ENCODE measurements at regions not wholly inside any gene's neighbourhood (a gene's known extent, or its start where the extent isn't known, plus 50 kb on each side); places are given as distances from the start of the nearest gene placed in this dataset.

GRCh38 chr13:34731486-34731885, 210.6 kb upstream of the NBEA start:
- no peaks in the 10 kb centered on the region for H3K79me2 ChIP-seq (ENCODE audit: insufficient read depth, low read length)
- no peaks in the 10 kb centered on the region for H3K23me2 ChIP-seq (ENCODE audit: insufficient read length, low read depth, low read length, poor library complexity, severe bottlenecking)
- no peak overlapping the region for H3K18ac ChIP-seq (ENCODE audit: insufficient read length, low read depth, low read length)
- H2BK5ac ChIP-seq (ENCODE audit: insufficient read length, low read length): no peak overlapping the region
- H4K5ac ChIP-seq (ENCODE audit: insufficient read length, low read depth, low read length): no peak overlapping the region
- no peaks in the 10 kb centered on the region for H3K27me3 ChIP-seq (ENCODE audit: insufficient read depth, low read length)
- H3K4me1 ChIP-seq (ENCODE audit: insufficient read depth, low read length): no peaks in the 10 kb centered on the region
- H4K91ac ChIP-seq (ENCODE audit: insufficient read length, low read depth, low read length): no peak overlapping the region
- H3K14ac ChIP-seq (ENCODE audit: insufficient read depth, low read length): no peak overlapping the region
- Mint-ChIP-seq H3K27me3 (ENCODE audit: low read depth) (no peaks in the 10 kb centered on the region), H3K9me3 (no peaks in the 10 kb centered on the region), H3K4me1 (peaks cover 3 to 6% of the 10 kb centered on the region in 2 experiments; a peak in 3 of 4 replicates), H3K27ac (0 out of 7 replicates have a peak overlapping the region, but pooled peaks of 1 of the 3 experiments have one; percentile 41), H3K4me3 (no peak overlapping the region), H3K36me3 (ENCODE audit: insufficient read depth in 1 of 3, low read depth in 3 of 3) (no peaks in the 10 kb centered on the region)
- H2AFZ ChIP-seq (ENCODE audit: low read length): no peak overlapping the region
- no peak overlapping the region for H2BK120ac ChIP-seq (ENCODE audit: low read depth, low read length, poor library complexity, severe bottlenecking)
- no peak overlapping the region for H3K27ac ChIP-seq (ENCODE audit: insufficient read length, low read depth, low read length)
- no peaks in the 10 kb centered on the region for H3K79me1 ChIP-seq (ENCODE audit: insufficient read depth, low read depth, low read length, poor library complexity, severe bottlenecking)
- no peak overlapping the region for H3K56ac ChIP-seq (ENCODE audit: insufficient read length, low read depth, low read length)
- H3K9ac ChIP-seq (ENCODE audit: extremely low read depth, insufficient read length, low read length): no peak overlapping the region
- no peak for DNase-seq
- no CpG with 5 or more reads among the region's 4 CpGs for WGBS (ENCODE audit: extremely low coverage, insufficient read length, low lambda C conversion rate)
- no peaks in the 10 kb centered on the region for H4K20me1 ChIP-seq (ENCODE audit: control insufficient read depth, insufficient read depth, insufficient read length)
- TF ChIP-seq, protein P1, sequence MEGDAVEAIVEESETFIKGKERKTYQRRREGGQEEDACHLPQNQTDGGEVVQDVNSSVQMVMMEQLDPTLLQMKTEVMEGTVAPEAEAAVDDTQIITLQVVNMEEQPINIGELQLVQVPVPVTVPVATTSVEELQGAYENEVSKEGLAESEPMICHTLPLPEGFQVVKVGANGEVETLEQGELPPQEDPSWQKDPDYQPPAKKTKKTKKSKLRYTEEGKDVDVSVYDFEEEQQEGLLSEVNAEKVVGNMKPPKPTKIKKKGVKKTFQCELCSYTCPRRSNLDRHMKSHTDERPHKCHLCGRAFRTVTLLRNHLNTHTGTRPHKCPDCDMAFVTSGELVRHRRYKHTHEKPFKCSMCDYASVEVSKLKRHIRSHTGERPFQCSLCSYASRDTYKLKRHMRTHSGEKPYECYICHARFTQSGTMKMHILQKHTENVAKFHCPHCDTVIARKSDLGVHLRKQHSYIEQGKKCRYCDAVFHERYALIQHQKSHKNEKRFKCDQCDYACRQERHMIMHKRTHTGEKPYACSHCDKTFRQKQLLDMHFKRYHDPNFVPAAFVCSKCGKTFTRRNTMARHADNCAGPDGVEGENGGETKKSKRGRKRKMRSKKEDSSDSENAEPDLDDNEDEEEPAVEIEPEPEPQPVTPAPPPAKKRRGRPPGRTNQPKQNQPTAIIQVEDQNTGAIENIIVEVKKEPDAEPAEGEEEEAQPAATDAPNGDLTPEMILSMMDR (conservative IDR thresholded peaks at IDR 0.05): no peak
- no peak overlapping the region for H2AK5ac ChIP-seq (ENCODE audit: insufficient read length, low read length)
- no peak overlapping the region for H3K4ac ChIP-seq (ENCODE audit: low read depth, low read length)
- H3K23ac ChIP-seq (ENCODE audit: insufficient read length, low read depth, low read length): no peak overlapping the region
- H2BK12ac ChIP-seq (ENCODE audit: insufficient read length, low read depth, low read length): no peak overlapping the region
- no peak overlapping the region for H2BK15ac ChIP-seq (ENCODE audit: low read depth, low read length)
- H3T11ph ChIP-seq (ENCODE audit: low read length): no peak overlapping the region
- H3K9me3 ChIP-seq (ENCODE audit: control insufficient read depth, low read depth, low read length): no peaks in the 10 kb centered on the region
- H4K8ac ChIP-seq (replicated peaks; ENCODE audit: insufficient read length, low read depth, low read length): no peak overlapping the region
- no peak overlapping the region for H2BK20ac ChIP-seq (ENCODE audit: low read depth, low read length, poor library complexity, severe bottlenecking)
- no peak overlapping the region for H3K4me2 ChIP-seq (ENCODE audit: insufficient read depth, insufficient read length, low read length)

Data from H9 (cell line).